Loucy (cell line): ENCODE measurements at regions not wholly inside any gene's neighbourhood (a gene's known extent, or its start where the extent isn't known, plus 50 kb on each side); places are given as distances from the start of the nearest gene placed in this dataset.

ENCODE experiments used
- H2AFZ ChIP-seq: fragments of 200-600 bp; sonication (generic); 2 replicates; pipeline ENCODE4 v1.6.0; 2016; ENCODE audit warnings: antibody characterized with exemption, mild to moderate bottlenecking, low read length, moderate library complexity
- H3F3A ChIP-seq: fragments of 200-600 bp; 2 replicates; pipeline ENCODE4 v1.6.0; 2016; ENCODE audit warnings: antibody characterized with exemption, low read depth, mild to moderate bottlenecking
- H3K27me3 ChIP-seq: fragments of 200-600 bp; sonication (generic); 2 replicates; pipeline ENCODE4 v1.6.1; 2014; ENCODE audit warnings: low read length, mild to moderate bottlenecking; ENCODE audit not compliant: insufficient read depth, poor library complexity, severe bottlenecking
- H3K36me3 ChIP-seq: fragments of 200-600 bp; sonication (generic); 2 replicates; pipeline ENCODE4 v1.6.1; 2016; ENCODE audit warnings: low read length; ENCODE audit not compliant: insufficient read depth
- H3K4me1 ChIP-seq: fragments of 200-600 bp; sonication (generic); 2 replicates; pipeline ENCODE4 v1.5.1; 2014; ENCODE audit warnings: low read length, mild to moderate bottlenecking; ENCODE audit not compliant: insufficient read depth, poor library complexity, severe bottlenecking
- H3K4me2 ChIP-seq: fragments of 200-600 bp; sonication (generic); 2 replicates; pipeline ENCODE4 v1.6.0; 2014; ENCODE audit warnings: antibody characterized with exemption, low read length, low read depth, mild to moderate bottlenecking; ENCODE audit not compliant: poor library complexity, severe bottlenecking
- H3K4me3 ChIP-seq: fragments of 200-600 bp; sonication (generic); 2 replicates; pipeline ENCODE4 v1.5.1; 2014; ENCODE audit warnings: low read length, mild to moderate bottlenecking, mixed read lengths; ENCODE audit not compliant: poor library complexity, severe bottlenecking
- H3K79me2 ChIP-seq: fragments of 200-600 bp; sonication (generic); 2 replicates; pipeline ENCODE4 v1.6.1; 2014; ENCODE audit warnings: low read length; ENCODE audit not compliant: insufficient read depth
- H3K9ac ChIP-seq: fragments of 200-600 bp; sonication (generic); 2 replicates; pipeline ENCODE4 v1.6.0; 2014; ENCODE audit warnings: mild to moderate bottlenecking, low read depth, low read length, moderate library complexity; ENCODE audit not compliant: poor library complexity, severe bottlenecking
- H3K9me2 ChIP-seq: fragments of 200-600 bp; sonication (generic); replicated peaks from 2 replicates; pipeline ENCODE4 v1.6.1; 2016; ENCODE audit warnings: low read depth, low read length, mixed read lengths
- H3K9me3 ChIP-seq: fragments of 200-600 bp; sonication (generic); 2 replicates; pipeline ENCODE4 v1.6.1; 2014; ENCODE audit warnings: mild to moderate bottlenecking, antibody characterized with exemption, low read length, low read depth; ENCODE audit not compliant: insufficient read depth
- H4K20me1 ChIP-seq: fragments of 200-600 bp; sonication (generic); 2 replicates; pipeline ENCODE4 v1.6.0; 2014; ENCODE audit warnings: antibody characterized with exemption, low read length, mild to moderate bottlenecking; ENCODE audit not compliant: insufficient read depth, poor library complexity, severe bottlenecking
- CTCF ChIP-seq: fragments of 200-600 bp; sonication (generic); conservative IDR thresholded peaks from 2 replicates; pipeline ENCODE4 v1.5.1; 2014; ENCODE audit warnings: mild to moderate bottlenecking, antibody characterized with exemption, low read length
- EZH2phosphoT487 ChIP-seq: fragments of 200-600 bp; IDR thresholded peaks from 2 replicates; pipeline ENCODE4 v1.6.1; 2018; ENCODE audit warnings: antibody characterized with exemption, mild to moderate bottlenecking, moderate library complexity, borderline replicate concordance

- Histone ChIP-seq H4K20me1 (no peaks in the 10 kb centered on the region), H3K9me2 (no peaks in the 10 kb centered on the region), H3K4me2 (no peak overlapping the region), H3K36me3 (no peaks in the 10 kb centered on the region), H3K9ac (no peak overlapping the region), H2AFZ (no peak overlapping the region), H3K4me1 (peaks cover 5% of the 10 kb centered on the region), H3K4me3 (no peak overlapping the region), H3K79me2 (no peaks in the 10 kb centered on the region), H3K27me3 (no peaks in the 10 kb centered on the region), H3F3A (no peaks in the 10 kb centered on the region), H3K9me3 (no peaks in the 10 kb centered on the region)
- TF ChIP-seq CTCF (no peak), EZH2phosphoT487 (no peak)
Measured at GRCh38 chr13:79671420-79671819, 190.5 kb downstream of the NDFIP2 start.

- no peaks in the 10 kb centered on the region for H4K20me1 ChIP-seq
- H3K4me3 ChIP-seq, result no peak overlapping the region
- no peaks in the 10 kb centered on the region for H3K27me3 ChIP-seq
- H3K36me3 ChIP-seq, result no peaks in the 10 kb centered on the region
- H3K9me3 ChIP-seq, result no peaks in the 10 kb centered on the region
- TF ChIP-seq CTCF, result no peak
- TF ChIP-seq EZH2phosphoT487, result no peak
- H3K4me1 ChIP-seq, result no peaks in the 10 kb centered on the region
- no peaks in the 10 kb centered on the region for H3F3A ChIP-seq
- no peak overlapping the region for H2AFZ ChIP-seq
- no peaks in the 10 kb centered on the region for H3K79me2 ChIP-seq
- no peak overlapping the region for H3K9ac ChIP-seq
- no peak overlapping the region for H3K4me2 ChIP-seq
- H3K9me2 ChIP-seq, result no peaks in the 10 kb centered on the region
Measured at GRCh38 chr13:79668201-79668752, 187.3 kb downstream of the NDFIP2 start.

GRCh38 chr13:79667771-79668170, 186.8 kb downstream of the NDFIP2 start:
- no peak overlapping the region for H3K4me2 ChIP-seq
- no peak overlapping the region for H2AFZ ChIP-seq
- TF ChIP-seq CTCF (no peak), EZH2phosphoT487 (no peak)
- no peaks in the 10 kb centered on the region for H3K36me3 ChIP-seq
- no peaks in the 10 kb centered on the region for H3K9me2 ChIP-seq
- H3K4me1 ChIP-seq, result peaks cover under 1% of the 10 kb centered on the region
- no peaks in the 10 kb centered on the region for H3F3A ChIP-seq
- no peak overlapping the region for H3K9ac ChIP-seq
- H3K27me3 ChIP-seq, result no peaks in the 10 kb centered on the region
- no peaks in the 10 kb centered on the region for H3K79me2 ChIP-seq
- H3K4me3 ChIP-seq, result no peak overlapping the region
- no peaks in the 10 kb centered on the region for H3K9me3 ChIP-seq
- no peaks in the 10 kb centered on the region for H4K20me1 ChIP-seq
